Activated effector memory CD4-positive, alpha-beta T cell treated with anti-CD3 and anti-CD28 coated beads, Interleukin-2, amount 50 U/mL, for 16 hours (primary cell): ENCODE measurements at regions not wholly inside any gene's neighbourhood (a gene's known extent, or its start where the extent isn't known, plus 50 kb on each side); places are given as distances from the start of the nearest gene placed in this dataset.

Source experiments
- DNase-seq: peaks from one replicate; pipeline ENCODE4 v3.0.0-alpha.2; 2020

DNA sequence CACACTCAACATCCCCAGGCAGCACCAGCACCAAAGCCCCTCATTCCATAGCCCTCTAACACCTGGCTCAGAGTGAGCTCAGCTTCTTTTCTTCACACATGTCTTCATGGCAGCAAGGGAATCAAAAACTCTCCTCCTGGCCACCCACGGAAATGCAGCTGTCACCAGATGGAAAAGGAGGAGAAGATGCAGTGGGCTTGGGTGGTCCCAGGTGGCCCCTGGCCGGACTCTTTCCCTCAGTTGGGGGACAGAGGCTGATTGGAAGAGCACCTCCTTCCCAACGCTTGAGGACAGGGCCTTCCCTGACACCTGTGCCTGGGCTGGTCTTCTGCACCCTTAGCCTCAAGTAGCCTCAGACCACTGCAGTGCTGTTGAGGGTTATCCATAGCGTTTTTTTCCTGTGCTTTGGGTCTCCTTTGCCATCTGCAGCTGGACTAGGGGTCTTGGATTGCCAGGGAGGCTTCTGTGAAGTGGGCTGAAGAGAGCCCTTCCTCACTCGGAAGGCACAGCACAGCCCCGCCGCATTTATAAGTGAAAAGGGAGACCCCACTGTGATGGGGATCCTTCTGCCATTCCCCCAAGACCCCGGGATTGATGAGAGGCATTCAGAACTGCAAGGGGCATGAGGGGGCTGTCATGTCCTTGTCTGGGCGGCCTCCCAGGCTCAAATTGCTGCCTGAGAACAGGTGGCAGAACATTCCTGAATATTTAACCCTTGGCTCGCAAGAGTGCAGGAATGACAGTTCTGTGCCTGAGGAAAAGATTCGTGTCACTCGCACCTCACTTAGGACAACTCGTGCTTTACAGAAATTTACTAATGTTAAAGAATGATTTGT lies 200.0 kb downstream of the AUH start:
- no peak for DNase-seq

DNA sequence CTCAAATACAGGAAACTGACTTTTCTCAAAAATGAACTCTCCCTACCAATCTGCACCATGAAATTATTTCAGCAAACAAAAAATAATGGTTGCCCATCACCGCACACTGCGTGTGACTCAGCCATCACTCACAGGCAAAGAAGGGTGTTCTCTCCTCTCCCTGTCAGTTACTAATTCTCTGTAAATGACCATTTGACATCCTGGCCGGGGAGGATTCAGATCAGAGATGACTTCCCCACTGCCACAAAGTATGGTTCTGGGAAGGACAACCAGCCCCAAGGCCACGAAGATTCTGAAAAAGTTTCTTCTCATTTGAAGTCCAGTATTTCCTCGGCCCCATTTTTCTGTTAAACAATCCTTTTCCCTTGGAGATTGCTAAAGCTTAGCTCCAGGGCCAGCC lies 199.4 kb downstream of the AUH start:
- DNase-seq: no peak

DNA sequence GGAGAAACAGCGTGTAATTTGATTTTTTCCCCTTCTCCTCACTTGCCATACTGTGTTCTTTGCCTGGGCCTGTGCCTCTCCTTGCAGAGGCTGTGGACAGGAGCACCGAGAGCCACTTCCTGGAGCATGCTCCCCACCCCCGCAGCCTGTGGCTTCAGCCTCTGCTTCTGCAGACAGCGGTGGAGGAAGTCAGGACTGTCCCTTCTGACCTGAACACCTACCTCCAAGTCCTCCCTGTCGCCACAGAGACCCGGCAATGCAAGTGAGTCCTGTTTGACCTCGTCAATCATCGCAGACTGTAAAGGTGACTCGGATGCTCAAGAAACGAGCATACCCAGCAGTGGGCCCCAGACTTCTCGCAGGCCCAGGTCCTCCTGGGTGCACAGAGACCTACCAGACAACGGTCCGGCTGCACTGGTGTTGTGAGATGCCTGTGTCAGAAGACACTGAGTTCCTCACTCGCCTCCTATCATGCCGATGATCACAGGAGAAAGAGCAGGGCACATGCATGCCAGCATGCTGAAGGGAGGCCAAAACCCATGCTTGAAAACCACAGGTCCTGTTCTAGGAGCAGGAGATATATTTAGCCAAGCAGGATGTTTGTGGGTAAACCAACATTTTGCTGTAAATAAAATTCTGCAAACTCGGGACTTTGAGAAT lies 198.8 kb downstream of the AUH start:
- DNase-seq: peak; percentile 72

DNA sequence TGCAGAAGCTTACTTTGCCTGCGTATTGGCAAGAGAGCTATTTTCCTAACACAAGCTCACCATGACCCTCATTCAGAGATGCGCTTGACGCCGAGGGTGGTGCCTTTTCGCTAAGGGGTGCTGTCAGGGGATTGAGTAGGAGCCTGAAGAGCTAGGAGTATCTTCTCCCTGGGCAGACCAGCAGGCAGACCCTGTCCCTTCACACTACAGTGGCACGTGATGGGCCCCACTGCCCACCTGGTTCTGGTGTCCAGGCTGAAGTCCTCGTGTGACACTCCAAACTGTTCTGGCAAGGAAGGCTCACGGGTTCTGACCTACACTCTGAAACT lies 198.3 kb downstream of the AUH start:
- no peak for DNase-seq

DNA sequence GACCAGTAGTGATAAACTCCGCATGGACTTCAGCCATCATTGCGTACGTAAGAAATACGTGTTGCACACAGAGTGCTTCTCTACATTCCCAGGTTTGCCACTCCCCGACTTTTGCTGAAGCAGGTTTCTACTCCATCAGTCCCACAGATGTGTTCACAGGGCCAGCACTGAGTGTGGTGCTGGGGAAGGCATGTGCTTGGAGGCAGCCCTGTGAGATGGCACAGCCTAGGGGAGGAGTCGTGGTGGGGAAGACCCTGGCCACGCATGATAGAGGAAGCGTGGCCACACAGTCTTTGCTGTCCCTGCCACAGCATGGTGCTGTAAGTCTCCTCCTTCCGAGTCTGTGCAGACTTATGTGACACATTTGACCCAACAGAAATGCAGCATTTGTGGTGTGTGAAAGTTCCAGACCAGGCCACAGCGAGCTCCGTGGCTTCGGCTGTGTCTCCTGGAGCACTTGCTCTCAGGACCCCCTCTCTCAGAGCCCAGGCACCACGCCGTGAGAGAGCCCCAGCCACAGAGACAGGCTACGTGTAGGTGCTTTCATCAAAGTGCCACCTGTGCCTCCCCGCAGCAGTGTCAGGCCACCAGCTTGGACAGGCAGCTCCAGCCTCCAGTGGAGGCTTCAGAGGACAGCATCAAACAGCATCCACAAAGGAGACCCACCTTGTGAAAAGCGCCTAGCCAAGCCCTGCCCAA lies 197.8 kb downstream of the AUH start:
- DNase-seq: no peak
